ENCODE measurements at regions not wholly inside any gene's neighbourhood (a gene's known extent, or its start where the extent isn't known, plus 50 kb on each side); places are given as distances from the start of the nearest gene placed in this dataset.
"Not testable (repeated sequence)": the region's sequence is repeated elsewhere in the genome, so short reads cannot be mapped to it uniquely, and the experiment has no call there.

GRCh38 chr4:27368781-27369180 is 508.1 kb downstream of the STIM2 start:
- DNase-seq, result no peak

- DNase-seq, result no peak
These were observed 521.2 kb downstream of the STIM2 start for GRCh38 chr4:27381815-27382214.

GRCh38 chr4:27387711-27388110 is 527.1 kb downstream of the STIM2 start:
- no peak for DNase-seq

- DNase-seq, result no peak
These were observed 537.2 kb downstream of the STIM2 start for GRCh38 chr4:27397886-27398285.

GRCh38 chr4:27398631-27399310 is 538.1 kb downstream of the STIM2 start:
- DNase-seq, result no peak

GRCh38 chr4:27407616-27408015 is 547.0 kb downstream of the STIM2 start:
- DNase-seq, result no peak

- DNase-seq, result no peak
These were observed 552.0 kb downstream of the STIM2 start for GRCh38 chr4:27412613-27413012.

GRCh38 chr4:27414887-27415731 is 554.5 kb downstream of the STIM2 start:
- no peak for DNase-seq

GRCh38 chr4:27428661-27429060 is 568.0 kb downstream of the STIM2 start:
- no peak for DNase-seq

- DNase-seq, result no peak
These were observed 568.8 kb downstream of the STIM2 start for GRCh38 chr4:27429364-27429871.

- DNase-seq, result no peak
These were observed 581.5 kb downstream of the STIM2 start for GRCh38 chr4:27442146-27442545.

- DNase-seq, result not testable (repeated sequence)
These were observed 582.0 kb downstream of the STIM2 start for GRCh38 chr4:27442661-27443060.

GRCh38 chr4:27463816-27464215 is 603.2 kb downstream of the STIM2 start:
- DNase-seq, result no peak

- no peak for DNase-seq
These were observed 606.7 kb downstream of the STIM2 start for GRCh38 chr4:27467351-27467750.

GRCh38 chr4:27472364-27472763 is 611.7 kb downstream of the STIM2 start:
- DNase-seq, result no peak

GRCh38 chr4:27474691-27475090 is 614.0 kb downstream of the STIM2 start:
- DNase-seq, result no peak

- no peak for DNase-seq
These were observed 623.6 kb downstream of the STIM2 start for GRCh38 chr4:27484216-27484615.

GRCh38 chr4:27490315-27490714 is 629.7 kb downstream of the STIM2 start:
- DNase-seq, result no peak

GRCh38 chr4:27490766-27491165 is 630.1 kb downstream of the STIM2 start:
- DNase-seq, result no peak

GRCh38 chr4:27506401-27506800 is 645.8 kb downstream of the STIM2 start:
- no peak for DNase-seq

- no peak for DNase-seq
These were observed 654.1 kb downstream of the STIM2 start for GRCh38 chr4:27514711-27515110.

- DNase-seq, result no peak
These were observed 654.5 kb downstream of the STIM2 start for GRCh38 chr4:27515140-27515539.

- DNase-seq, result no peak
These were observed 658.2 kb downstream of the STIM2 start for GRCh38 chr4:27518876-27519275.

GRCh38 chr4:27524224-27524623 is 663.6 kb downstream of the STIM2 start:
- DNase-seq, result no peak

All from CD4-positive, alpha-beta T cell treated with Interleukin-17A for 4 hours (primary cell).